ENCODE measurements at regions not wholly inside any gene's neighbourhood (a gene's known extent, or its start where the extent isn't known, plus 50 kb on each side); places are given as distances from the start of the nearest gene placed in this dataset.

DNA sequence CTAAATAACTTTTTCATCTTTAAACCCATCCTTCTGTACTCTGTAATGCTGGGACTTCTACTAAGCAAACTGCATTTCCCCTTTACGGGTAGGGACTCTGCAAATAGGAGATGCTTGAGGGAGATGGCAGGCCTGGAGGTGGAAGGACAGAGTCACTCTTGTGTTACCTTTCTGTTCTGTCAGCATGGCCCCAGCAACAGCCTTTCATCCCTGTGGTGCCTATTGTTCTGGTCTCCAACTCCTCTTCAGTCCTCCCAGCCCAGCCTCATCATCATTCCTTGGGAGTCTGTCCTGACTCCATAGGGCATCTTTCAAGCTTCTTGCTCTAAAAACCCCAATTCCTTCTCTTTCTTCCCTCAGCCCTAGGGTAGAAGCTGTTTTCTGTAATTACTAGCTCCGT, 230.0 kb downstream of the SNX13 start:
- TF ChIP-seq POLR2AphosphoS5 (IDR thresholded peaks at IDR 0.05; ENCODE audit: low read depth, low read length) (no peak), POLR2A (IDR thresholded peaks at IDR 0.05; ENCODE audit: low read depth, low read length) (no peak), TAF1 (IDR thresholded peaks at IDR 0.05; ENCODE audit: borderline replicate concordance, low read depth, low read length) (no peak)
